ENCODE measurements at regions not wholly inside any gene's neighbourhood (a gene's known extent, or its start where the extent isn't known, plus 50 kb on each side); places are given as distances from the start of the nearest gene placed in this dataset.

- Histone ChIP-seq H4K20me1 (ENCODE audit: control insufficient read depth, extremely low read depth, insufficient read depth, low read length) (no peaks in the 10 kb centered on the region), H3K27me3 (ENCODE audit: control insufficient read depth, insufficient read depth, low read length) (no peaks in the 10 kb centered on the region), H3K9me3 (ENCODE audit: control insufficient read depth, insufficient read depth, low read depth, low read length) (no peaks in the 10 kb centered on the region), H3K4me3 (replicated peaks in 1 of 4; ENCODE audit: control extremely low read depth in 1 of 4, insufficient read depth in 1 of 4, low read depth in 3 of 4, low read length in 4 of 4) (no peak overlapping the region), H3K79me2 (ENCODE audit: control insufficient read depth, insufficient read depth, low read length) (no peaks in the 10 kb centered on the region), H3K4me1 (ENCODE audit: control insufficient read depth, extremely low read depth, insufficient read depth, low read length) (peaks cover 8% of the 10 kb centered on the region), H3K27ac (ENCODE audit: insufficient read depth, low read length) (no peak overlapping the region), H3K9ac (ENCODE audit: insufficient read depth, low read length) (no peak overlapping the region), H2AFZ (ENCODE audit: low read length) (no peak overlapping the region), H3K36me3 (ENCODE audit: control insufficient read depth, insufficient read depth, low read length) (no peaks in the 10 kb centered on the region), H3K4me2 (ENCODE audit: extremely low read depth, insufficient read depth, low read length) (peak overlapping the region; percentile 23)
- peak; percentile 48 to 79 for DNase-seq (ENCODE audit: low read depth in 2 of 2)
- TF ChIP-seq CTCF (conservative IDR thresholded peaks at IDR 0.05 in 1 of 2, IDR thresholded peaks at IDR 0.05 in 1 of 2; ENCODE audit: low read depth in 1 of 2, low read length in 2 of 2), result no peak
- TF ChIP-seq EZH2 (IDR thresholded peaks at IDR 0.05; ENCODE audit: low read length, missing control alignments), result no peak
These were observed 373.1 kb downstream of the TGFB2 start for GRCh38 chr1:218718206-218718605.

- Histone ChIP-seq H4K20me1 (ENCODE audit: control insufficient read depth, extremely low read depth, insufficient read depth, low read length) (no peaks in the 10 kb centered on the region), H3K4me3 (replicated peaks in 1 of 4; ENCODE audit: control extremely low read depth in 1 of 4, insufficient read depth in 1 of 4, low read depth in 3 of 4, low read length in 4 of 4) (no peak overlapping the region), H2AFZ (ENCODE audit: low read length) (no peak overlapping the region), H3K9ac (ENCODE audit: insufficient read depth, low read length) (no peak overlapping the region), H3K4me2 (ENCODE audit: extremely low read depth, insufficient read depth, low read length) (no peak overlapping the region), H3K9me3 (ENCODE audit: control insufficient read depth, insufficient read depth, low read depth, low read length) (no peaks in the 10 kb centered on the region), H3K79me2 (ENCODE audit: control insufficient read depth, insufficient read depth, low read length) (no peaks in the 10 kb centered on the region), H3K27me3 (ENCODE audit: control insufficient read depth, insufficient read depth, low read length) (no peaks in the 10 kb centered on the region), H3K36me3 (ENCODE audit: control insufficient read depth, insufficient read depth, low read length) (no peaks in the 10 kb centered on the region), H3K4me1 (ENCODE audit: control insufficient read depth, extremely low read depth, insufficient read depth, low read length) (peaks cover 8% of the 10 kb centered on the region), H3K27ac (ENCODE audit: insufficient read depth, low read length) (no peak overlapping the region)
- peak; percentile 93 to 96 for DNase-seq (ENCODE audit: low read depth in 2 of 2)
- TF ChIP-seq EZH2 (IDR thresholded peaks at IDR 0.05; ENCODE audit: low read length, missing control alignments), result no peak
- no peak for TF ChIP-seq CTCF (conservative IDR thresholded peaks at IDR 0.05 in 1 of 2, IDR thresholded peaks at IDR 0.05 in 1 of 2; ENCODE audit: low read depth in 1 of 2, low read length in 2 of 2)
These were observed 373.8 kb downstream of the TGFB2 start for GRCh38 chr1:218718977-218719376.

GRCh38 chr1:218728898-218729565, 383.9 kb downstream of the TGFB2 start:
- Histone ChIP-seq H3K4me3 (replicated peaks in 1 of 4; ENCODE audit: control extremely low read depth in 1 of 4, insufficient read depth in 1 of 4, low read depth in 3 of 4, low read length in 4 of 4) (no peak overlapping the region), H3K36me3 (ENCODE audit: control insufficient read depth, insufficient read depth, low read length) (no peaks in the 10 kb centered on the region), H3K27ac (ENCODE audit: insufficient read depth, low read length) (no peak overlapping the region), H3K4me2 (ENCODE audit: extremely low read depth, insufficient read depth, low read length) (no peak overlapping the region), H2AFZ (ENCODE audit: low read length) (no peak overlapping the region), H3K4me1 (ENCODE audit: control insufficient read depth, extremely low read depth, insufficient read depth, low read length) (no peaks in the 10 kb centered on the region), H3K27me3 (ENCODE audit: control insufficient read depth, insufficient read depth, low read length) (no peaks in the 10 kb centered on the region), H3K79me2 (ENCODE audit: control insufficient read depth, insufficient read depth, low read length) (no peaks in the 10 kb centered on the region), H3K9me3 (ENCODE audit: control insufficient read depth, insufficient read depth, low read depth, low read length) (no peaks in the 10 kb centered on the region), H3K9ac (ENCODE audit: insufficient read depth, low read length) (no peak overlapping the region), H4K20me1 (ENCODE audit: control insufficient read depth, extremely low read depth, insufficient read depth, low read length) (no peaks in the 10 kb centered on the region)
- no peak for TF ChIP-seq CTCF (conservative IDR thresholded peaks at IDR 0.05 in 1 of 2, IDR thresholded peaks at IDR 0.05 in 1 of 2; ENCODE audit: low read depth in 1 of 2, low read length in 2 of 2)
- TF ChIP-seq EZH2 (IDR thresholded peaks at IDR 0.05; ENCODE audit: low read length, missing control alignments), result no peak
- no peak for DNase-seq (ENCODE audit: low read depth in 2 of 2)
